ENCODE measurements at regions not wholly inside any gene's neighbourhood (a gene's known extent, or its start where the extent isn't known, plus 50 kb on each side); places are given as distances from the start of the nearest gene placed in this dataset.
A peak's percentile ranks its signal among the peaks of the same experiment; 100 is the strongest.

DNA sequence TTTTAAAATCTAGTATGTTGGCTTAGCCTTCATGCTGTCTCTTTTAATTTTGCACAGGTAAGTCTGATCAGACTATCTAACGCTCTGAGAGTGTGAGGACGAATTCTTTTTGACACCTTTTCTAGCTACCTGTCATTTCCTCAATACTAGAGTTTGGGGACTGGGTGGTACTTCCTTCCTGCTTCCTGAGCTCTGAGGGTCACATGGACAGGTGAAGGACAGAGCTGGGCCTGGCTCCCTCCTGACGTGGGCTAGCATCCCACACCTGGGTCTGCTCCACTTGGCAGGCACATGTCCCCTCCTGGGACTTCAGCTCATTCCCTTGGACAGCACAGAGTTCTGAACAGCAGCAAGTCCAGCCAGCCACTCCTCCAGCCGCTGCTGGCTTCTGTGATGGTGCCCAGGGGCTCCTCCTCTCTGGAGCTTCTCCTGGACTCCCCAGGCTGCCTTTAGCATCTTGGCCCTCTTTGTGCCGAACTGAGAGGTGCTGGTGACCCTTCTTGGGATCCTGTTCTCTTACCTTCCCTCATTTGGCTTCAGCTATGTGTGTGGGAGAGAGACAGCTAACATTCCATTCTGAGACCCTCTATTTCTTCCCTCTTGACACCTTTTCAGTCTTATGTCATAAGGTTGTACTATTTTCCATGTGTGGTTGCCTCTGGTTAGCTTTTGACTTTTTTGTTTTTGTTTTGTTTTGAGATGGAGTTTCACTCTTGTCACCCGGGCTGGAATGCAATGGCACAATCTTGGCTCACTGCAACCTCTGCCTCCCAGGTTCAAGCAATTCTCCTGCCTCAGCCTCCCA is 106.9 kb downstream of the B3GNT2 start:
- Mint-ChIP-seq H3K4me3 (ENCODE audit: unreplicated experiment) (no peak overlapping the region), H3K9me3 (ENCODE audit: unreplicated experiment) (no peaks in the 10 kb centered on the region), H3K27me3 (ENCODE audit: insufficient read depth, unreplicated experiment) (no peaks in the 10 kb centered on the region), H3K27ac (ENCODE audit: unreplicated experiment) (no peak overlapping the region), H3K4me1 (ENCODE audit: low read depth, unreplicated experiment) (peaks cover 39% of the 10 kb centered on the region), H3K36me3 (ENCODE audit: insufficient read depth, unreplicated experiment) (no peaks in the 10 kb centered on the region)
- Histone ChIP-seq H3K9me3 (no peaks in the 10 kb centered on the region), H3K4me3 (ENCODE audit: low read depth, low read length) (no peak overlapping the region), H3K36me3 (ENCODE audit: control insufficient read depth, insufficient read depth, low read length) (no peaks in the 10 kb centered on the region), H3K27me3 (replicated peaks; ENCODE audit: control insufficient read depth, insufficient read depth, low read length) (no peaks in the 10 kb centered on the region), H3K4me1 (peaks cover 36% of the 10 kb centered on the region)
- intact Hi-C loops (cut with micrococcal nuclease; ENCODE audit: unreplicated experiment): no loop called here
- TF ChIP-seq, protein P1, sequence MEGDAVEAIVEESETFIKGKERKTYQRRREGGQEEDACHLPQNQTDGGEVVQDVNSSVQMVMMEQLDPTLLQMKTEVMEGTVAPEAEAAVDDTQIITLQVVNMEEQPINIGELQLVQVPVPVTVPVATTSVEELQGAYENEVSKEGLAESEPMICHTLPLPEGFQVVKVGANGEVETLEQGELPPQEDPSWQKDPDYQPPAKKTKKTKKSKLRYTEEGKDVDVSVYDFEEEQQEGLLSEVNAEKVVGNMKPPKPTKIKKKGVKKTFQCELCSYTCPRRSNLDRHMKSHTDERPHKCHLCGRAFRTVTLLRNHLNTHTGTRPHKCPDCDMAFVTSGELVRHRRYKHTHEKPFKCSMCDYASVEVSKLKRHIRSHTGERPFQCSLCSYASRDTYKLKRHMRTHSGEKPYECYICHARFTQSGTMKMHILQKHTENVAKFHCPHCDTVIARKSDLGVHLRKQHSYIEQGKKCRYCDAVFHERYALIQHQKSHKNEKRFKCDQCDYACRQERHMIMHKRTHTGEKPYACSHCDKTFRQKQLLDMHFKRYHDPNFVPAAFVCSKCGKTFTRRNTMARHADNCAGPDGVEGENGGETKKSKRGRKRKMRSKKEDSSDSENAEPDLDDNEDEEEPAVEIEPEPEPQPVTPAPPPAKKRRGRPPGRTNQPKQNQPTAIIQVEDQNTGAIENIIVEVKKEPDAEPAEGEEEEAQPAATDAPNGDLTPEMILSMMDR (IDR thresholded peaks at IDR 0.05; ENCODE audit: insufficient read depth in 1 of 2, low read depth in 1 of 2, low read length in 1 of 2, severe bottlenecking in 1 of 2, unreplicated experiment in 1 of 2): no peak
- DNase-seq: no peak
- POLR2A ChIA-PET: no interaction called here
- CTCF ChIA-PET: interaction anchor here (1.2 kb wide), 1 partner anchor 108 kb away, joined by 3 read pairs; no protein-coding TSS in a partner anchor
- BruUV-seq (replicated peaks): no TSS peak

DNA sequence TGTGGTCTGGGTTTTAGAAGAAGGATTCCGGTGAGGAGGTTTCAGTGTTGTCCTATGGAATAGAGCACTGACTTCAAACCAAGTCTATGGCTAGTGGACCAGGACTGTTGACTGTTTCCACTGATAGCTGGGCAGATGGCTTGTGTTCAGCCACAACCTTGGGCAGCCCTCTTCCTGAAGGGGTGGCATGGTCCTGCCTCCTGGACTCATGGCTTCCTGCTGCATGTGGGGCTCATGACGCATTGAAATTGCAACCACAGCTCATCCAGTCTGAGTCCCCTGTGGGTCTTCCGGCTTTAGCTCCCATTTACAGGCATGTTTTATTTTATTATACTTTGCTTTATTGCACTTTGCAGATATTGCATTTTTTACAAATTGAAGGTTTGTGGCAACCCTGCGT is 105.0 kb downstream of the B3GNT2 start:
- TF ChIP-seq, protein P1 (IDR thresholded peaks at IDR 0.05; ENCODE audit: insufficient read depth in 1 of 2, low read depth in 1 of 2, low read length in 1 of 2, severe bottlenecking in 1 of 2, unreplicated experiment in 1 of 2): no peak
- no peaks in the 10 kb centered on the region for H3K27me3 Mint-ChIP-seq (ENCODE audit: insufficient read depth, unreplicated experiment)
- Histone ChIP-seq H3K36me3 (ENCODE audit: control insufficient read depth, insufficient read depth, low read length) (no peaks in the 10 kb centered on the region), H3K9me3 (no peaks in the 10 kb centered on the region), H3K4me1 (peaks cover 38% of the 10 kb centered on the region), H3K27me3 (replicated peaks; ENCODE audit: control insufficient read depth, insufficient read depth, low read length) (no peaks in the 10 kb centered on the region), H3K4me3 (ENCODE audit: low read depth, low read length) (no peak overlapping the region)
- CTCF ChIA-PET: interaction anchor here (0.6 to 0.9 kb wide), 2 partner anchors 44 to 61 kb away, joined by 3 to 4 read pairs; no protein-coding TSS in a partner anchor
- no TSS peak for BruUV-seq (replicated peaks)
- peaks cover 44% of the 10 kb centered on the region for H3K4me1 Mint-ChIP-seq (ENCODE audit: low read depth, unreplicated experiment)
- no peaks in the 10 kb centered on the region for H3K36me3 Mint-ChIP-seq (ENCODE audit: insufficient read depth, unreplicated experiment)
- no peak overlapping the region for H3K4me3 Mint-ChIP-seq (ENCODE audit: unreplicated experiment)
- intact Hi-C loops (cut with micrococcal nuclease; ENCODE audit: unreplicated experiment): no loop called here
- POLR2A ChIA-PET: interaction anchor here (0.5 kb wide), 1 partner anchor 12 kb away, joined by 3 read pairs; no protein-coding TSS in a partner anchor
- H3K27ac Mint-ChIP-seq (ENCODE audit: unreplicated experiment): no peak overlapping the region
- DNase-seq: no peak
- H3K9me3 Mint-ChIP-seq (ENCODE audit: unreplicated experiment): no peaks in the 10 kb centered on the region

DNA sequence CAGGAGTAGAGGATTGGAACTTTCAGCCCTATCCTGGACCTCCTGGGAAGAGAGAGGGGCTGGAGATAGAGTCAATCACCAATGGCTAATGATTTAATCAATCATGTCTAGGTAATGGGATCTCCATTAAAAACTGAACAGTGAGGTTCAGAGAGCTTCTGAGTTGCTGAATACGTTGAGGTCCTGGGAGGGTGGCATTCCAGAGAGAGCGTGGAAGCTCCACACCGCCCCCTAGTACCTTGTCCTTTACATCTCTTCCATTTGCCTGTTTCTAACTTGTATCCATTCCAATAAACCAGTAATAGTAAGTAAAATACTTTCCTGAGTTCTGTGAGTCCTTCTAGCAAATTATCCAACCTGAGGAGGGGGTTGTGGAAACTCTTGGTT is 101.7 kb downstream of the B3GNT2 start:
- H3K4me1 Mint-ChIP-seq (ENCODE audit: low read depth, unreplicated experiment): peaks cover 29% of the 10 kb centered on the region
- DNase-seq: peak in 1 of 2 experiments; percentile 34
- CTCF ChIA-PET: interaction anchor here (0.6 kb wide), 1 partner anchor 546 kb away, joined by 9 read pairs; no protein-coding TSS in a partner anchor
- BruUV-seq (replicated peaks): no TSS peak
- H3K4me3 Mint-ChIP-seq (ENCODE audit: unreplicated experiment): no peak overlapping the region
- intact Hi-C loops (cut with micrococcal nuclease; ENCODE audit: unreplicated experiment): loop anchor here (2.0 kb wide), 1 partner anchor 113 kb away; no protein-coding TSS in a partner anchor
- no peaks in the 10 kb centered on the region for H3K9me3 Mint-ChIP-seq (ENCODE audit: unreplicated experiment)
- no peaks in the 10 kb centered on the region for H3K9me3 ChIP-seq
- H3K27ac Mint-ChIP-seq (ENCODE audit: unreplicated experiment): peak overlapping the region; percentile 47
- no peaks in the 10 kb centered on the region for H3K36me3 ChIP-seq (ENCODE audit: control insufficient read depth, insufficient read depth, low read length)
- no peaks in the 10 kb centered on the region for H3K27me3 ChIP-seq (replicated peaks; ENCODE audit: control insufficient read depth, insufficient read depth, low read length)
- POLR2A ChIA-PET: no interaction called here
- H3K4me1 ChIP-seq: peaks cover 34% of the 10 kb centered on the region
- H3K27me3 Mint-ChIP-seq (ENCODE audit: insufficient read depth, unreplicated experiment): no peaks in the 10 kb centered on the region
- TF ChIP-seq, protein P1 (IDR thresholded peaks at IDR 0.05; ENCODE audit: insufficient read depth in 1 of 2, low read depth in 1 of 2, low read length in 1 of 2, severe bottlenecking in 1 of 2, unreplicated experiment in 1 of 2): peak; percentile 18 to 28
- H3K36me3 Mint-ChIP-seq (ENCODE audit: insufficient read depth, unreplicated experiment): no peaks in the 10 kb centered on the region
- H3K4me3 ChIP-seq (ENCODE audit: low read depth, low read length): no peak overlapping the region
